Activated CD4-positive, alpha-beta T cell treated with anti-CD3 and anti-CD28 coated beads, Interleukin-2, amount 50 U/mL, for 24 hours (primary cell): ENCODE measurements at regions not wholly inside any gene's neighbourhood (a gene's known extent, or its start where the extent isn't known, plus 50 kb on each side); places are given as distances from the start of the nearest gene placed in this dataset.
A peak's percentile ranks its signal among the peaks of the same experiment; 100 is the strongest.
"Not testable (repeated sequence)": the region's sequence is repeated elsewhere in the genome, so short reads cannot be mapped to it uniquely, and the experiment has no call there.

Experiments
- DNase-seq, 2 donors: peaks; one replicate each; pipeline ENCODE4 v3.0.0-alpha.2; 2020; ENCODE audit warnings: low read depth in 1 of 2, low spot score in 1 of 2

DNA sequence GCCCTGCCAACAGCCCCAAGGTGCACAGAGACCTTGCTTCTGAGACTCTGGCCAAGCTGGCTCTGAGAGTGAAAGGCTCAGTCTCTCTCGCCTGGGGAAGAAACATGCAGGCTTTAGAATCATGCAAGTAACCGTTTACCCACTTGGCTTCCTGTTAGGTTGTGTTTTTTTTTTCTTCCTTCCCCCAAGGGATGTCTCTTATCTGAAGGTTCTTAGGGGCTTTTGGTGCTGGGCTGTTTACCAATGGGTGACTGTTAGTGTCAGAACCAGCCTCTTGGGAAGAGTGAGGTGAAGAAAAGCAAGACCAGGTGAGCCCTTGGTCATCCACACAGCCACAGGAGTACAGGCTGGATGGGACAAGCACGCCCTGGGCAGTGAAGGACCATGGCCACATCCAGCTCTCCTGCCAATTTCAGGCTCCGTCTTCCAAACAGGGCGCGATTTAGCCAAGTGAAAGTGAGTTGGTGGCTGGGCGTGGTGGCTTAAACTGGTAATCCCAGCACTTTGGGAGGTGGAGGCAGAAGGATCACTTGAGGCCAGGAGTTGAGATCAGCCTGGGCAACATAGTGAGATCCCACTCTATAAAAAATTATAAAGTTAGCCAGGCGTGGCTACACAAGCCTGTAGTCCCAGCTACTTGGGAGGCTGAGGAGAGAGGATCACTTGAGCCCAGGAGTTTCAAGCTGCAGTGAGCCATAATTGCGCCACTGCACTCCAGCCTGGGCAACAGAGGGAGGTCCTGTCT lies 76.3 kb upstream of the CUX1 start:
- no peak for DNase-seq

DNA sequence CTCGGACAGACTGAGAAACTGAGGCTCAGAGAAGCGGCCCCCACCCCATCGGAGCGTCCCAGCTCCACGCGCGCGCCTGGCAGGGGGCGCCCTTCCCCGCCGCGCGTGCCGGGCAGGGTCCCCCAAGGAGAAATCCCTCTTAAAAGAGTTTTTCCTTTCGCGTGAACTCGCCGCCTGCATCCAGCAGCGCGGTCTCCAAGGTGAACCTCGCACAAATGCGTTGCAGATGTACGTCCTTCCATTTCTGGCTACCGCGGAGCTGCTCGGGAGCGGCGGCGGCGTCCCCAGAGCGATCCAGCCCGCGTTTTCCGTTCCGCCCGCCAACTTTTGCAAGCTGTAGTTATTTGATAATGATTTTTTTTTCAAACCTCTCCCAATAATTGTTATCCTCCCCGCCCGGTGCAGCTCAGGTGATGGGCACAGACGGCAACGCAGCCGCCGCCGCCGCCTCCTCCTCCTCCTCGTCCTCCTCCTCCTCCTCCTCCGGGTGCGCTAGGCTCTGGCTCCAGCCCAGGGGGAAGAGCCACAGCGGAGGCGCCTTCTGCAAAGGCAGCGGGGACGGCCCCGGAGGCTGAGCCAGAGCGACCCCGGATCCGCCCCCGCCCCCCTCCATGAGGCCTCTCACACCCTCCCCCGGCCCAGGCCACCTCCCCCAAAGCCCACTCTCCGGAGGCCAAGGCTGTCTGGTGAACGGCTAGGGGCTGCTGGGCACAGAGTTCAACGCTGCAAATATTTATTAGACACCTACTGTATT lies 74.0 kb upstream of the CUX1 start:
- DNase-seq: peak; percentile 18 to 25

DNA sequence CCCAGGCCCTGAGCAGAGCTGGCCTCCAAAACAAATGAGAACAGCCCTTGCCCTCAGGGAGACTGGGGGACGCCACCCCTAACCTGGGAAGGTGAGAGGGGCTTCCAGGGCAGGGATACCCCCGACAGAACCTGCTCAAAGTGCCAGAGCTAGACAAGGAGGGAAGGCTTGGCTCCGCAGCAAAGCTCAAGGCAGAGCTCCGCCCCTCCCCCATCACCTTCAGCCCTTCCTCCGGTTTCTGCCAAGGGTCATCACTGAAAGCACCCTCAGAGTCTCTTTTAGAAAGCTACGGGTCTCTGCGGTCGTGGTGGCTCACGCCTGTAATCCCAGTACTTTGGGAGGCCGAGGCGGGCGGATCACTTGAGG lies 73.4 kb upstream of the CUX1 start:
- DNase-seq: no peak

DNA sequence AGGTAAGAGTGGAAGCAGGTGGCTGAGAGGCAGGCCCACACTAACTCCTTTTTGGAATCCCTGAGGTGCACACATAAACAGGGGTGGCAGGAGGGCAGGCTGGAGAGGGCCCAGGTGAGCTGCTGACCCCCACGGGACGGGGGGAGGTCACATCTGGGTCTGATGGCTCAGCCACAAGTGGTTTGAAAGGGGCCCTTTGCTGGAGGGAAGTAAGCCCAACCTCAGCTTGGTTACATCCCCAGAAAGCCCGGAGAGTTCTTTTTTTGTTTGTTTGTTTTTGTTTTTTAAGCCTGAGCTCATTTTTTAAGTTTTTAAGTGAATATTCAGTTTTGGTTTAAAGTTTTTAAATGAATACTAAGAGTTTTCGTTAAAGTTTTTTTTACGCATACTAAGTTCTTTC lies 72.8 kb upstream of the CUX1 start:
- DNase-seq: no peak

DNA sequence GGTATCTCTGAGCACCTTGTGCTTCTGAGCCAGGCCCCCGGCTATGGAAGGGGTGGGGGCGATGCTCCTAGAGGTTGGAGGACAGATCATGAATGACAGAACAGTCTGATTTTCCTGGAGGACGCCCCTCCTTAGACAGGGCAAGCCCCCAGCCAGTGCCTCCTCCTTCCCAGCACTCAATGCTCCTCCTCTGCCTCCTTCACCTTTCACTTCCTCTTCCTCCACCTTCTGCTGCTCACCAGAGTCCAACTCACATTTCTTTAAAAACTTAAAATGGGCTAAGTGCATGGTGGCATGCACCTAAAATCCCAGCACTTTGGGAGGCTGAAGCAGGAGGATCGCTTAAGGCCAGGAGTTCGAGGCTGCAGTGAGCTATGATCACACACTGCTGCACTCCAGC lies 71.1 kb upstream of the CUX1 start:
- DNase-seq: no peak

DNA sequence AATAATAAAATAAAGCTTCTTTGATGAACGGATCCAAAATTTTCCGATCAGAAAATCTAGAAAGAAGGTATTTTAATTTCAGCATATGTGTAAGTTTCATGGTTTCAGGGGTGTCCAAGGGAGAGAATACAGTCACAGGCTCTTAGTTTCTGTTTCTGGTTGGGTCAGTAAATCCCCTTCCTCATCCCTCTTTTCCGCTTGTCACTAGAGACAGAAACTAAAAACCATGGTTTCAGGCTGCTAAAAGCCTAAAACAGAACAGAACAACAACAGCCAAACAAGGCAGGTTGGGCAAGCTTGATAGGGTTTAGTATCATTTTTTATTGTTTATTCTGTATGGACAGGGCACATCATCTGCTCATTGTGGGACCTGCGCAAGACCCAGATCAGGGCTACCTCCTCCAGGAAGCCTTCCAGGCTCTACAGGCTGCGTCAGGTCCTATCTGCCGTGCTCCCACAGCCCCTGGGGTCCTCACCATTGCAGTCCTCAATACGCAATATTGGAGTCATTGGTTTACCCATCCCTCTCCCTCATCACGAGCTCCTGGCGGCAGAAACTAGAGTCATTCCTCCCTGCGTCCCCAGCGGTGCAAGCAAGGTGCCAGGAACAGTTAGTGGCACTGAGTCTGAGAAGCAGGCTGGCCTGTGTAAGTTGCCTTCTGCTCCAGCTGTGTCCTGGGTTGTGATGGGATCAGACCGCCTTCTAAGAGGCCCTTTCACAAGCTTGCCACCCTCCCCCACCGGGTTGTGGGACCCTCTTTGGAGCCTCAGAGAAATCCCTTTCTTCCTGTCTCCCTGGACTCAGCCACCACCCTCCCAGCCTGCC lies 70.2 kb upstream of the CUX1 start:
- DNase-seq: no peak

DNA sequence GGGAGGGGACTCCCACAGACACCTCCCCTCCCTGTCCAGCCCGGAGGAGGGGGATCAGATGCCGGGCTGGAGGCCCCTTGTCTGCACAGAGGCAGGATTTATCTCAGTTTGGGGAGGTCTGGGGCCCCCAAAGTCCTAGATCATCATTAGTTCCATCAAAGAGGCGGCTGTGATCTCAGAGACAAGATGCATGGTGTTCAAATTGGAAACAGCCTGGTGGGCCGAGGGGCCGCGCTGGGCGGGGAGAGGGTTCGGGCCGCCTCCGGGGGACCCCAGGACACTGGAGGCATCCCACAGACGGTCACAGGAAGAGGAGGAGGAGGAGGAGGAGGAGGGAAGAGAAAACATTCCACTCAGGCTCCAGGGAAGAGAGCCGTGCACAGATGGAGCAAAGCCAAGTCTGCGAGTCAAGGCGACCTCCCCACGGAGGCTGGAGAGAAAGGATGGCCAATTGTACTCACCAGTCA lies 69.5 kb upstream of the CUX1 start:
- DNase-seq: no peak

DNA sequence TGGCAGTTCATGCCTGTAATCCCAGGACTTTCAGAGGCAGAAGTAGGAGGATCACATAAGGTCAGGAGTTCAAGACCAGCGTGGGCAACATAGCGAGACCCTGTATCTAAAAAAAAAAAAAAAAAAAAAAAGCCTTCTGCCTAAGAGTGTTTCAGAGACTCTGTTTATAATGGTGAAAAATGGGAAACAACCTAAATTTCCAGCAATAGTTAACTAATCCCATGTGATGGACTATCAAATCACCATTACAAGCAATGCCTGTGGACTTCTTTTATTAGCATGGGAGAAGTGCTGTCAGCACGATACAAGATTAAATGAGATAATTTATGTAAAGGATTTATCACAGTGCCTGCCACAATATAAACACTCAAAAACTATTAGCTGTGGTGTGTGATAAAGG lies 67.5 kb upstream of the CUX1 start:
- no peak for DNase-seq

DNA sequence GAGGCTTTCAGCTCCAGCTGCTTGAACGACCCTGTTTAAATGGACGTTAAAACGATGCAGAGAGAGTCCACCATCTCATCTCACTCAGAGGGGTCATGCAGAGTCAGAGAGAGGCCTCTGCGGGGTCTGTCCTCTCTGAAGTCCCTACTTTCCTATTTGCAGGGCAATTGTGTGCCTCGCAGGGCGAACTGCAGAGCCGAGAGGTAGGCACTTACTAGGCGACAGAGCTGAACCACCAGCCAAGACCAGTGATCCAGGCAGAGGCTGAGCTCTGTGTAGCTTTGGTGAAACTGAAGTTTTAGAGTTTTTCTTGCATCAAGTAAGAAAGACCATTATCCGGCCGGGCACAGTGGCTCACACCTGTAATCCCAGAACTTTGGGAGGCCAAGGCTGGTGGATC lies 64.1 kb upstream of the CUX1 start:
- DNase-seq: no peak

DNA sequence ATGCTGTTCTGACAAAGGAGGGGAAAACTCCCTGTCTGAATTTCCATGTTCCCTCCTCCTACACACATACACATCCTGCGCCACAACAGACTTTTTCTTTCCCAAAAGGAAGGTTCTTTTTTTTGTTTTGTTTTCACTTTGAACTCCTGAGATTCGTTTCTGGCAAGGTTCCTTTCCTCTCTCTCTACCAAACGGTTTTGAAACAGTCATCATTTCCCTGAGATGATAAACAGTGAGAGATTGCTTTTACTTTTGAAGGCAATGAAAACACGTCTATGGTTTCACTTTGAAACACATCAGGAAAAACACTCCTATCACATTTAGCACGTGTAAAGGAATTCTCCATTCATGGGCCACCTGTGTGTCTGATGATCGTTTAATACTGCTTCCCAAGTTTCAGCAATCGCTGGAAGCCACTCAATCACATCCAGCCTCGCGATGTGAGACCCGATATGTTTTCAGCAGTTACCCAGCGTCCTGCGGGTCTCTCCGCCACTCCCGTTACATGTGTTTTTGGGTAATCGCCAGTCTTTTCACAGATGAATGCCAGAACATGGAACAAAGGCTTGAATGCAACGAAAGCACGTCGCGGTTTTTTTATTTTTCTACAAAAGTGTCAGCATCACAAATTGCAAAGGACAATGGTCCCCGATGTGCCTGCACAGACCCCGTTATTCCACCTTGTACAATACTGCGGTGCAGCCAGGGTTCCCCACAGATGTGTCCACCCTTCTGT lies 62.8 kb upstream of the CUX1 start:
- no peak for DNase-seq

DNA sequence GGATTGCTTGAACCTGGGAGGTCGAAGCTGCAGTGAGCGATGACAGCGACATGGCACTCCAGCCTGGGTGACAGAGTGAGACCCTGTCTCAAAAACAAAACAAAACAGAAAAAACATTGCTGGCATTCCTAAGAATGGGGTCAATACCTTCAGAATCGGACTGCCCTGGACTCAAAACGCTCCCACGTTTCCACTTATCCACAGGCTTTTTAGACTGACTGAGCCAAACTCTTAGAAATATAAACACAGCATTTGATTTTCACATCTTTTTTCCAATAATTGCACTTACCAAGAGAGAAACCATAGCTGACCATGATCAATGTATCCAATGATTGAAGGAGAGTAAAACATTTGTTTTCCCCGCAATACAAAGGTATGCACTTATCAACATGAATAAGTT lies 59.5 kb upstream of the CUX1 start:
- no peak for DNase-seq

DNA sequence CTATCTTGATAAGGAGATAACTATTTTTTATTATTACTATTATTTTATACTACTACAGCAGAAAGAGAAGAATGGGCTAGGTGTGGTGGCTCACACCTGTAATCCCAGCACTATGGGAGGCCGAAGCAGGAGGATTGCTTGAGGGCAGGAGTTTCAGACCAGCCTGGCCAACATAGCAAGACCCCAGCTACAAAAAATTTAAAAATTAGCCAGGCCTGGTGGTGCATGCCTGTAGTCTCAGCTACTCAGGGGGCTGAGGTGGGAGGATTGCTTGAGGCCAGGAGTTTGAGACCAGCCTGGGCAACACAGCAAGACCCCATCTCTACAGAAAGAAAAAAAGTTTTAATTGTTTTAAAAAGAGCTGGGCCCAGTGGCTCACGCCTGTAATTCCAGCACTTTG lies 58.9 kb upstream of the CUX1 start:
- not testable (repeated sequence) for DNase-seq

DNA sequence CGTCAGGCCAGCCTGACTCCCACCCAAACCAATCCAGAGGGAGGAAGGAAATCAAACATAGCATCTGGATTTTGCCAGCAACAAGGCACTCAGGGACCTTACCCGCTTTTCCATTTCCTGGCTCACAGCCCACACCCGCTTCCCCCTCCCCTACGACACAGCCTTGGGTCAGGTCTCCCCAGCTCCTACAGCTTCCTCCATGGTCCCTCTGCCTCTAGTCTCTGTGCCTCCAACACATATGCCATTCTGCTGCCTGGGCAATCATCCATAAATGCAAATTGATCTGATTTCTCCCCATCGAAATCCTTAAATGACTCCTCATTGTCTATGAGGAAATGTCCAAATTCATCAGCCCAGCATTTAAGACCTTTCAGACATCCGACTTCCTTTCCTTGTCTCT lies 53.2 kb upstream of the CUX1 start:
- no peak for DNase-seq

DNA sequence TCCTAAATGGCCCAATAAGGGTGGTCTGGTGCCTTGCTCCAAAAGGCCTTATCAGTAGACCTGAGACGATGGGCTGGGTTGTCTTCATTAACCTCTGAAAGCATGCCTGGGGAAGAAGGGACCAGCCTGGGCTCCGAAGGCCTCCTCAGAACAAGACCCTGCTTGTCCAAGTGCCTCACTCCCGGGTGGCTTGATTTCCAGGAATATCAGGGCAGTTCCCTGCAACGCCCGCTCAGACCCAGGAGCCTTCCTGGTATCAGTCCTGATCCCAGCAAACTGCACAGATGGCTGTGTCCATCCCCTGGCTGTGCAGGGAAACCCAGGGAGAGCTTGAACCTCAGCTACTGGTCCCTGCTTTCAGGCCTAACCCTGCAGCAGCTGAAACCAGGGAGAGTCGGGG lies 49.9 kb upstream of the CUX1 start:
- no peak for DNase-seq
